ENCODE measurements at regions not wholly inside any gene's neighbourhood (a gene's known extent, or its start where the extent isn't known, plus 50 kb on each side); places are given as distances from the start of the nearest gene placed in this dataset.

DNA sequence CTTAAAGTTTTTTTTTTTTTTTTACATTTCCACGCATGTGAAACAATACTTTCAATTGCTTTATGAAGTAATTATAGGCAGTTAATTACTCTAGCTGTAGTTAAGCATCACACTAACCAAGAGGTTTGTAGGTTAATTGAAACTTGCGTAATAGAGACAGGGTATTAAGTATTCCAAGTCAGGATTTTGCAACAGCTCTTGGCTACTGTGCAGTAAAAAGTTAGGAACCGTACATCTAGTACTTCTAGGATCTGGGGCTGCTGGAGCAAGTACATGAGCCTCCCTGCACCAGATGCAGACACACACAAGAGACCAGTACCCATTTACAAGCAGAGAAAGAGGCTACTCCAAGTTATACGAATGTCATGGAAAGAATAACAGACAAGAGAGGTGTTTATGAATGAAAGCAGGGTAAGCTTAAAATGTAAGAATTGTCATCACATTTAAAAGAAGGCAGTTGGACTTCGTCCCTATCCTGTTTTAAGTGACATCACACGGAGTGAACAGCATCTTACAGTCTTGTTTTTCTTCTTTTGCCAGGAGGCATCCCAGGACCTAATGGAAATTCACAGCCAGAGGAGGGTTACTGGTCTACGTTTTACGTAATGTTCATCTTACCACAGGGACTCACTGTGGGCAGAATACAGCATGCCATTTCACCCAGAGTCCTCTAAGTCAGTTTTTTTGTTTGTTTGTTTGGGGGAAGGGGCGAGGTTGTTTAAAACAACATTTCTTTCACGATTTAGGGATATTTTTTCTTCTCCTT, 379.6 kb upstream of the PSMD7 start:
- H2BK120ac ChIP-seq (replicated peaks; ENCODE audit: low read depth, low read length), result no peak overlapping the region
- H3K36me3 ChIP-seq (ENCODE audit: control insufficient read depth in 2 of 4, insufficient read depth in 4 of 4, low read length in 3 of 4), result no peaks in the 10 kb centered on the region
- no peaks in the 10 kb centered on the region for H3K79me1 ChIP-seq (ENCODE audit: low read depth, low read length)
- H3K79me2 ChIP-seq (ENCODE audit: control insufficient read depth in 1 of 2, insufficient read depth in 2 of 2, low read length in 2 of 2), result no peaks in the 10 kb centered on the region
- ChIA-PET CTCF (ENCODE audit: partially characterized antibody) (interaction anchor here (0.6 to 1.1 kb wide), 4 partner anchors 26 to 1718 kb away, joined by 3 to 5 read pairs (median 3); no protein-coding TSS in a partner anchor), POLR2A (ENCODE audit: partially characterized antibody) (no interaction called here)
- WGBS, 2 experiments (ENCODE audit: extremely low coverage in 1 of 2, insufficient coverage in 1 of 2, insufficient read length in 1 of 2, insufficient replicate concordance in 2 of 2, low coverage in 1 of 2, low lambda C conversion rate in 2 of 2, missing lambda C conversion rate in 1 of 2), result 80% methylated on average over 10 of the region's 10 CpGs; no CpG with 5 or more reads in 1 of the 2 experiments
- no peak for FAIRE-seq
- no peak overlapping the region for H3K18ac ChIP-seq (ENCODE audit: extremely low read depth, low read length)
- no peak overlapping the region for H3K23ac ChIP-seq (ENCODE audit: insufficient read length)
- no peak overlapping the region for H2BK20ac ChIP-seq (ENCODE audit: low read length)
- H3K4me1 ChIP-seq (replicated peaks in 1 of 4; ENCODE audit: control insufficient read depth in 3 of 4, insufficient read depth in 4 of 4, low read length in 3 of 4), result peaks cover 0 to 10% (median 4%) of the 10 kb centered on the region in 4 experiments; a peak in 4 of 7 replicates
- H2AK5ac ChIP-seq (ENCODE audit: low read depth, low read length), result no peak overlapping the region
- peak overlapping the region; percentile 2; the same call in 1 of the 2 replicates for H2AFZ ChIP-seq (ENCODE audit: low read length)
- no peak overlapping the region for H2BK15ac ChIP-seq (ENCODE audit: low read length)
- H4K91ac ChIP-seq (replicated peaks; ENCODE audit: insufficient read length, low read length), result no peak overlapping the region
- H4K8ac ChIP-seq (ENCODE audit: extremely low read depth, insufficient read depth, low read length), result no peak overlapping the region
- no peak overlapping the region for H4K5ac ChIP-seq (ENCODE audit: insufficient read length, low read depth, low read length)
- H4K20me1 ChIP-seq (replicated peaks in 1 of 2; ENCODE audit: control insufficient read depth in 1 of 2, insufficient read depth in 2 of 2, low read length in 2 of 2), result no peaks in the 10 kb centered on the region
- H3K23me2 ChIP-seq (ENCODE audit: low read depth, low read length), result peaks cover 6% of the 10 kb centered on the region; the same call in 1 of the 2 replicates
- H2BK5ac ChIP-seq (ENCODE audit: low read depth, low read length), result no peak overlapping the region
- H3K27ac ChIP-seq (ENCODE audit: low read depth, low read length), result no peak overlapping the region
- no peak overlapping the region for H3K4ac ChIP-seq (replicated peaks; ENCODE audit: insufficient read length, low read depth, low read length)
- H3K14ac ChIP-seq (ENCODE audit: insufficient read length), result no peak overlapping the region
- DNase-seq (ENCODE audit: low read depth in 1 of 2, low spot score in 2 of 2), result no peak
- no peak overlapping the region for H3K4me3 ChIP-seq (ENCODE audit: extremely low read depth in 1 of 4, insufficient read depth in 2 of 4, low read depth in 3 of 4, low read length in 4 of 4)
- TF ChIP-seq EP300 (IDR thresholded peaks at IDR 0.05; ENCODE audit: borderline replicate concordance in 1 of 2, low read depth in 2 of 2, low read length in 2 of 2) (no peak), BACH1 (IDR thresholded peaks at IDR 0.05; ENCODE audit: low read length) (no peak), MAFK (IDR thresholded peaks at IDR 0.05; ENCODE audit: low read depth, low read length) (no peak), ASH2L (IDR thresholded peaks at IDR 0.05; ENCODE audit: low read length) (no peak), SP2 (IDR thresholded peaks at IDR 0.05; ENCODE audit: low read length) (no peak), SUZ12 (IDR thresholded peaks at IDR 0.05; ENCODE audit: low read length) (no peak), TEAD4 (IDR thresholded peaks at IDR 0.05; ENCODE audit: low read depth, low read length) (no peak), TAF7 (optimal IDR thresholded peaks at IDR 0.05; ENCODE audit: borderline replicate concordance, low read depth, low read length) (no peak)
- TF ChIP-seq, protein P1, sequence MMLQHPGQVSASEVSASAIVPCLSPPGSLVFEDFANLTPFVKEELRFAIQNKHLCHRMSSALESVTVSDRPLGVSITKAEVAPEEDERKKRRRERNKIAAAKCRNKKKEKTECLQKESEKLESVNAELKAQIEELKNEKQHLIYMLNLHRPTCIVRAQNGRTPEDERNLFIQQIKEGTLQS (IDR thresholded peaks at IDR 0.05; ENCODE audit: insufficient read depth, low read depth, low read length), result no peak
- TF ChIP-seq, protein P2, sequence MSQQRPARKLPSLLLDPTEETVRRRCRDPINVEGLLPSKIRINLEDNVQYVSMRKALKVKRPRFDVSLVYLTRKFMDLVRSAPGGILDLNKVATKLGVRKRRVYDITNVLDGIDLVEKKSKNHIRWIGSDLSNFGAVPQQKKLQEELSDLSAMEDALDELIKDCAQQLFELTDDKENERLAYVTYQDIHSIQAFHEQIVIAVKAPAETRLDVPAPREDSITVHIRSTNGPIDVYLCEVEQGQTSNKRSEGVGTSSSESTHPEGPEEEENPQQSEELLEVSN (IDR thresholded peaks at IDR 0.05), result no peak
- H3K56ac ChIP-seq (replicated peaks; ENCODE audit: insufficient read length, low read depth, low read length), result no peak overlapping the region
- no peaks in the 10 kb centered on the region for H3K27me3 ChIP-seq (replicated peaks in 1 of 4; ENCODE audit: control insufficient read depth in 3 of 4, extremely low read depth in 1 of 4, insufficient read depth in 3 of 4, low read length in 3 of 4)
- no peak overlapping the region for H3K4me2 ChIP-seq (ENCODE audit: insufficient read depth in 1 of 2, low read depth in 2 of 2, low read length in 2 of 2)
- no peaks in the 10 kb centered on the region for H3K9me3 ChIP-seq (ENCODE audit: insufficient read depth in 2 of 2, low read depth in 1 of 2, low read length in 1 of 2)
- H3K9ac ChIP-seq (replicated peaks in 1 of 4; ENCODE audit: extremely low read depth in 1 of 4, low read depth in 3 of 4, low read length in 3 of 4), result no peak overlapping the region
- no peak overlapping the region for H2BK12ac ChIP-seq (ENCODE audit: low read depth, low read length)

All from H1 (cell line).